GM12878 (cell line): ENCODE measurements at regions not wholly inside any gene's neighbourhood (a gene's known extent, or its start where the extent isn't known, plus 50 kb on each side); places are given as distances from the start of the nearest gene placed in this dataset.

ENCODE experiments used
- E2F8 ChIP-seq: fragments of 450-650 bp; IDR thresholded peaks from 2 replicates; pipeline ENCODE4 v1.6.1; 2018; ENCODE audit warnings: mild to moderate bottlenecking, low read depth, moderate library complexity; ENCODE audit not compliant: partially characterized antibody
- MTA3 ChIP-seq: IDR thresholded peaks from 2 replicates; pipeline ENCODE4 v1.6.1; 2012; ENCODE audit warnings: low read length, inconsistent platforms, borderline replicate concordance
- PAX5 ChIP-seq: IDR thresholded peaks from 2 replicates; pipeline ENCODE4 v1.6.1; 2011; ENCODE audit warnings: low read depth, low read length, borderline replicate concordance
- PKNOX1 ChIP-seq: fragments of 450-650 bp; IDR thresholded peaks from 2 replicates; pipeline ENCODE4 v1.6.1; 2016; ENCODE audit warnings: mild to moderate bottlenecking
- TARDBP ChIP-seq: IDR thresholded peaks from 2 replicates; pipeline ENCODE4 v1.6.1; 2016; ENCODE audit warnings: borderline replicate concordance
- USF1 ChIP-seq: IDR thresholded peaks from 2 replicates; pipeline ENCODE4 v1.6.1; 2011; ENCODE audit warnings: borderline replicate concordance, low read depth, mild to moderate bottlenecking, moderate library complexity, mixed read lengths, low read length; ENCODE audit not compliant: insufficient read depth; ENCODE audit errors: extremely low read length
- ZBTB33 ChIP-seq: fragments of 450-650 bp; IDR thresholded peaks from 2 replicates; pipeline ENCODE4 v1.6.1; 2017; ENCODE audit warnings: mild to moderate bottlenecking

- no peak for TF ChIP-seq USF1
- no peak for TF ChIP-seq PKNOX1
- TF ChIP-seq TARDBP, result no peak
- TF ChIP-seq ZBTB33, result no peak
- TF ChIP-seq PAX5, result no peak
- no peak for TF ChIP-seq MTA3
- no peak for TF ChIP-seq E2F8
These were observed 140.3 kb downstream of the ZNF608 start (continued) for GRCh38 chr5:124606093-124606492.
